ENCODE measurements at regions not wholly inside any gene's neighbourhood (a gene's known extent, or its start where the extent isn't known, plus 50 kb on each side); places are given as distances from the start of the nearest gene placed in this dataset.
A peak's percentile ranks its signal among the peaks of the same experiment; 100 is the strongest.

GRCh38 chr11:80625563-80625962 is 1184.7 kb upstream of the TENM4 start:
- DNase-seq = no peak

GRCh38 chr11:80621871-80622270 is 1181.0 kb upstream of the TENM4 start:
- DNase-seq = no peak

DNA sequence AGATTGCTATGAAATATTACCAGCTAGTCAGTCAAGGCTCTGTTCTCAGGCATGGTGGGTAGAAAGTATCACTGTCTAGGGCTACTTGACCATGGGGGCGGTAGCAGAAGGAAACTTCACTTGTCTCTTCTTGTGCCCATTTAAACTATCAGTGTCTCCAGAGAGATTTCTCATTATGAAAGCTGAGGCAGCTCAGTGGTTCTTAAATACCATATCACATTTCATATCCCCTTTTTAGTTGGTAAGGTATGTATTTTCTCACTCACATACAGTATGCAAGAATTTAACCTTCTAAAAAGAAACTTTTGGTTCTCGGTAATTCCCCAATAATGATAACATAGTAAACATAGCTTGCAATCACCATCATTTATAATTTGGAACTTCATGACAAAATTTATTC is 1180.0 kb upstream of the TENM4 start:
- no peak for DNase-seq

DNA sequence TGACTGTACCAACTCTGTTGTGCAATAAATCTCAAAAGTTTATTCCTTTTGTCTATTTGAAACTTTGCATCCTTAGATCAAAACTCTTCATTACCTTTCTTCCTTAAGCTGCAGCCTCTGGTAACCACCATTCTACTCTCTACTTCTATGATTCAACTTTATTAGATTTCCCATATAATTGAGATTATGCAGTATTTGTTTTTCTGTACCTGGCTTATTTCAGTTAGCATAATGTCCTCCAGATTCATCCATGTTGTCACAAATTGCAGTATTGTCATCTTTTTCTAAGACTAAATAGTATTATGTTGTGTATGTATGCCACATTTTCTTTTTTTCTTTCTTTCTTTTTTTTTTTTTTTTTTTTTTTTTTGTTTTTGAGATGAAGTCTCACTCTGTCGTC is 1176.3 kb upstream of the TENM4 start:
- no peak for DNase-seq

GRCh38 chr11:80616070-80616800 is 1175.4 kb upstream of the TENM4 start:
- DNase-seq = no peak

DNA sequence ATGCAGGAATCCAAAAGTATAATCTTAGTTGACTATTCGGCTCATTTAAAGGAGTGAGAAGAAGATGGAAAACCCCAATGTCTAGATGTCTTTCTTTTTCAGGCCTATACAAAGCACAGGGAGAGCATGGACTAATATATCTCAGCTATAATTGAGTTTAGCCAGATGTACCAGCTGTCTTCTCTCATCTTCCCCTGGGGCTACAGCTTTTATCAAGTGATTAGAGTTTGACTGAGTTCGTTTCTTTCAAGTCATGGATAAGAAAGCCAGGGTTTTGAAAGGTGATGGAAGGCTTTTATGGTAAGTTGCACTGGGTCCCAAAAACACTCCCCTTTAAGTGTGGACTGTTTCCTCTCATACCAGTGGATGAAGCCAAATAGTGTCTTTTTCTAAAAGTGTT is 1172.8 kb upstream of the TENM4 start:
- no peak for DNase-seq

DNA sequence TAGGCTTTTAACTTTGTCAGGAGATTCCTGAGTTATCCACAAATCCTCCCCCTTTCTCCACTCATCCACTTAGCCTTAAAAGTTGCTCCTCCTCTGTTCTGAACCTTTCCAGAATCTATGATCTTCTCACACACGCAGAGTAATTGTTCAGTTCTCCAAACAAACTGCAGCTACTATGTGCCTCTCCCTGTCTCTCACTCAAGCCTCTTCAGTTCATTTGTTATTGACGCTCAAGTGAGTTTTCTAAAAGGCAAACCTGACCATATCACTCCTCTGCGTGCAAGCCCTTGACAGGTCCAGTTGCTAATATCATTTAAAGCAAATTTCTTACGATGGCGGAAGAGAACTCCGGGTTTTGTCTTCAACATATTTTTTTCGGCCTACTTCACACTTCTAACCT is 1169.7 kb upstream of the TENM4 start:
- no peak for DNase-seq

DNA sequence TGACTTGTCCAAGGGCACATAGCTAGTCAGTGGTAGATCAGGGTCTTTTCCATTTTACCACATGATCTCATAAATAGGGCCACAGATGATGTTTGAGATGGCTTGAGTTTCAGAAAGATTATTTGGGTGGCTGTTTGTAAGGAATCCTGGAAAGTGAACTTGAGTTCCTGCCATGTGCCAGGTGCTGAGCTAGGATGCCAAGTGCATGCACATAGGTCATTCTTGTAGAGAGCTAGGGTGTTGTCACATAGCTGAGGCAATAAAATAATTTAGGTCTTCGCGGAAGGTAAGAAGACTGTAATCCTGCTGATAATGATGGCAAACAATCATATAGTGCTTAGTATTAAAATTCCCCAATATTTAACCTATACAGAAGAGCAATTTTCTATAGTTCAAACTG is 1162.6 kb upstream of the TENM4 start:
- no peak for DNase-seq

DNA sequence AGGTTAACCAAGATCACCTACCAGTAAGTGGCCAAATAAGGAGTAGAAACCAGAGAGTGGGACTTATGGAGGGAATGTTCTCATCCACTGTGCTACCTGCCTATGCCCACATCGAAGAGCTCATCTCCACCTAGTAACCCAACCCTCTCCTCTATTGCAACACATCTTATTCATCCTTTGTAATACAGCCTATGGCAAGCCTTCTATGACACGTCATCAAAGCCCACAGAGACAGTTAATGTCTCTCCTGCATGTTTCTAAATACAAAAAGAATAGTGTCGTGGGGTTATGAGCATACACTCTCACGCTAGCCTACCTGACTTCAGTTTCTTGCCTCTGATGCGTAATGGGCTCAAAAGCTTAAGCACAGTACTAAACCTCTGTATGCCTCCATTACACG is 1158.1 kb upstream of the TENM4 start:
- no peak for DNase-seq

- DNase-seq = no peak
These were observed 1155.5 kb upstream of the TENM4 start for GRCh38 chr11:80596291-80596810.

DNA sequence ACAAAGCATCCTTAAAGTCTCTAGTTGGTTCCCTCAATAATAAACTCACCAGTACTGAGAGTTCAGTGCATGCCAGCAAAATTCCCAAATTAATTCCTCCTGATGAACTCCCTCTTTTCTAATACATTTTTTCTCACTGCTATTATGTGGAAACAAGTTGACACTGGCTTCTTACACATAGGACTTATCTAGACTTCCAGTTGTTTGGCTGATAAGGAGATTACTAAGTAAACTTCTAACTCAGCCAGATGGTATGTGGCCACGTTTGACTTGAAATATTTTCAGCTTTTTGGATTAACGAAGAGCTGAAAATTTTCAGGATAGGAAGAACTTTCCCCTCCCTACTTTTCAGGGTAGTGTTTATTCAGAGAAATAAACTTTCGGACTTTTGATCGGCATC is 1154.2 kb upstream of the TENM4 start:
- no peak for DNase-seq

DNA sequence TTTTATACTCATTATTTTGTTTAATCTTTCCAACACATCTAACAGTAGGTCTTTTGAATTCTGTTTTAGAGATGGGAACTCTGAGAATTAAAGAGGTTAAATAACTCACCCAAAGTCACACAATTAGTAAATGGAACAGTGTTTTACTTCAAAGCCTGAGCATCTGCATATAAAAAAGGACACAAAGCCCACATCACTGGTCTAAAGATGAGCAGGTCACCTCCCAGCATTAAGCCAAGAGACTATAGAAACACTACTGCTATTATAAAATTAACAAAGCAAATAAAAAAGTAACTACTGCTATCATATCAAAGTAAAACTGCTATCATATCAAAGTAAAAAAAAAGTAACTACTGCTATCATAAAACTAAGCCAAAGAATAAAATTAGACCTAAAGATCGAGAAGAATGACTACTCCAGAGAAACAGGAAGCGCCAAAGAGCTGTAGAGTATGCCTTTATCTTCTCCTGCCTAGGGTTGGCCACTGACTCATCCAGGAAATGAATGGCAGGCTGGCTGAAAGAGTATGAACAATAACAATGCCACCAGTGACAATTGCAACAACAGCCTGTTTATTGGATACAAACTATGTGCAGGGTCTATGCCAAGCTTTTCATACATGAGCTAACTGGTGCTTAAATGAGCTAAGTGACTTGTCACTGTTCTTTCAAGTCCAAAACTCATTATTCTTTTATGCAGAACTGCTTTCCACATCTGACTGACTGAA is 1153.0 kb upstream of the TENM4 start:
- peak in 1 of 2 donors; percentile 44 for DNase-seq

GRCh38 chr11:80592546-80592945 is 1151.7 kb upstream of the TENM4 start:
- no peak for DNase-seq

- DNase-seq = no peak
These were observed 1147.1 kb upstream of the TENM4 start for GRCh38 chr11:80587906-80588305.

GRCh38 chr11:80586464-80586863 is 1145.6 kb upstream of the TENM4 start:
- DNase-seq = no peak

DNA sequence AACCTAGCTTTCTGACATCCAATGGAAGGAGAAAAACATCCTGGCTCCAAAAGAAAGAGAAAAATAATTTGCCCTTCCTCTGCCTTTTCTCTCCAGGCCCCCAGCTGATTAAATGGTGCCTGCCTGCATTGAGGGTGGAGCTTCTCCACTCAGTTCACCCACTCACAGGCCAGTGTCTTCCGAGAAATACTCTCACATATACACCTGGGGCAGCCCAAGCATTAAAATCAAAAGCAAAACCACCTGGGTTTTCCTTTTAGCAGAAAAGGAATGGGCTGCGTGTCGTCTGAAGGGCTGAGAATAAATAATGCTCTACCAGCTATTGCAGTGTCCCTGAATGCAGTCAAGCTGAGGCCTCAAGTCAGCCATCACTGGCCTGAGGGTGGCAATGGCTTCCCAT is 1143.8 kb upstream of the TENM4 start:
- no peak for DNase-seq

DNA sequence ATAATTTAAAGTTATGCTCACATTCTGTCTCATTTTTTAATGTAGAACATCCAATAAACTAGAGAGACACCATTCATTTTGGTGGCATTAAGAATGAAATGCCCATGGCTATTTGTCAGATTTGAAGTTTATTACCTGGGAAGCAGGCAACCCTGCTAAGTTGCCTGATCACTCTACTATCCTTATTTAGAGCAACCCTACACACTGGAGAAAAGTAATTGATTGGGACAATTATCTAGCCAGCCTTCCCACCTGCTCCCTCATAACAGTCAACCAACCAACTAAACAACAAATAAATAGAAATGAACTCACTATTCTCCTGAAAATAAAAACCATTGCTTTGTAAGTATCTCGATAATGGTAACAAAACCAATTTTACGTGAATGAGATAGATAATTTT is 1129.0 kb upstream of the TENM4 start:
- DNase-seq = no peak

- no peak for DNase-seq
These were observed 1124.4 kb upstream of the TENM4 start for GRCh38 chr11:80565231-80565630.

DNA sequence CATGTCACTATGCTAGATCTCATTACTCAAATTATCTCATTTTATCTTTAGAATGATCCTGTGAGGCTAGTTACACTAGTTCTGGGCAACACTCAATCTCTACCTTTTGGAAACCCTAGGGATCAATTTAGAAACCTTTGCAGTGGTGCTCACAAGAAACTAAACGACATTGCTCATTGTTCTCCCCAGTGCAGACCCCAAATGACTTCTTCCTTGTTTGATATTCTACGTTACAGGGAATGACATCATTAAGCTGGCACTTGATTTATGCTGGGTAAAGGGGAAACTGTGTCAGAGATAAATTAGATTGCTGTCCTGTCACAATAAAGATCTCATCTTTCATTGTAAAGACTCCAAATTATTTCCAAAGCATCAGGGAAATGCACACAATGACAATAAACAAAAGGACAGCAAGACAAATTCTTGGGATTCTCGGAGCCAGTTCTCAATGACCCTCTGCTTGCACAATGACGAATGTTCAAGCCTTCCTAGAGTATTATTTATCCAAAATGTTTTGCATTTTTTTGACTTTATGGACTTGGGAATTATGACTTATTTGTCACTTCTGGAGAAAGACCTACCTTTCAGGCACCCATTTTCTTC is 1121.8 kb upstream of the TENM4 start:
- no peak for DNase-seq

DNA sequence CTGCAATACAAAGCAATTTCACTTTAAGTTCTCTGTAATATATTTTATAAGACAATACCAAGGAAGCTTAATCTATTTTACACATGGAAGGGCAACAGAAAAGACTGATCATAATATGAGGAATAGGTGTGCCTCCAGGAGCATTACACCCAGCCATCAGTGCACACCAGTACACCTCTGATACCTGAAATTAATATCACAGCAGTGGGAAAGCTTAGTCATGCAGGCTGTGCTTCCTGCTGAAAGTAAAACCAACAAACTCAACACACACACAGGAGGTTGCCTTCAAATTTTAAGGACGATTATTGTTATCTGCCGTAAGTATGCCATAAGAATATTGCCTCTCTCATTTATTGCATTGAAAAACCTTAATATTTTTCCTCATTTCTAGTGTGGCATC is 1119.1 kb upstream of the TENM4 start:
- DNase-seq = no peak

- no peak for DNase-seq
These were observed 1112.7 kb upstream of the TENM4 start for GRCh38 chr11:80553565-80553964.

DNA sequence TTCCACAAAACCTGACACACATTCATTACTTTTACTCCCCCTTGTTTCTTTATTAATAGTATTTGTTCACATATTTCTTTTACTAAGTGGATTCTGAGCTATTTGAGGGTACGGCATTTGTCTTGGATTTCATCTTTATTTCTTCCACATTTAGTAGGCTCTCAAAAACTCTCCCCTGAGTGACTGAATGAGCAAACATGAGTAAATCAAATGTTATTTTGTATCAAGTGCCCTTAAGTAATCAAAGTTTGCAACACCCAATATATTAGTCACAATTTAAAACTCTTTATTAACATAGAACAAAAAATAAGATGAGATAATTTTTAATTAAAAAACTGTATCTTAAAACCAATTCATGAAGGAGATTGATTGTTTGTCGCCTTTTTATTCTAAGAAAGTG is 1101.9 kb upstream of the TENM4 start:
- no peak for DNase-seq

DNA sequence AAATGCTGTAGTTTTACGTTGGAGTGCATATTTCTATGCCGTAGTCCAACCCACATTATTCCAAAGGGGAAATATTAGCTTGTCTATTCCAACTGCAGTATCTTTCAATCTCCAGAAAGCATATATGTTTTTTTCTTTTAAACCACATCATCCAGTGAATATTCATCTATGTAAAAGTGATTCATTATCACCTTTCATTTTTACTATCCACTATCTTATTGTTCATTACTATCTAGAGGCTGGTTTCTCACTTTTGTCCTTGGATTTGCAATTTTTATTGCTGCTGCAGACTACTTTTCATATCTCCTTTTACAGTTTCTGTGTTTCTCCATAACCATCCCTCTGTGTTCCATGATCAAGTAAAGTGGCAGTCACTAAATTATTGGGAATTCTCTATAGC is 1097.2 kb upstream of the TENM4 start:
- DNase-seq = no peak

DNA sequence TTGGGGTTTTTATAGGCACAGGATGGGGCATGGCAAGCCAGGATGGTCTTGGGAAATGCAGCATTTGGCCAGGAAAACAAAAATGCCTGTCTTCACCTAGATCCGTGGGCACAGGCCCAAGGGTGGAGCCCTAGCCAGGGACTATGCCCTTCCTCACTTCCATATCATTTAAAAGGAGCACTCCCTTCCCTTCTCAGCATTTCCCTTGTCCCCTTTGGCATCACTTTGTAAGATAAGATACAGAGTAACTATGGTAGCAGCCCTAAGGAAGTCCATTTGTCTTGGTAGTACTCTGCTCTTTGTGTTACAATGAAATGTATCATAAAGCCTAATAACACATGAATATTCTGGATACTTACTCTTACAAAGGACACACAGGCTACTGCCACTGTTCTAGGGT is 1092.6 kb upstream of the TENM4 start:
- DNase-seq = no peak

Data from bone marrow (tissue), 2 donors.